ENCODE measurements at regions not wholly inside any gene's neighbourhood (a gene's known extent, or its start where the extent isn't known, plus 50 kb on each side); places are given as distances from the start of the nearest gene placed in this dataset.

DNA sequence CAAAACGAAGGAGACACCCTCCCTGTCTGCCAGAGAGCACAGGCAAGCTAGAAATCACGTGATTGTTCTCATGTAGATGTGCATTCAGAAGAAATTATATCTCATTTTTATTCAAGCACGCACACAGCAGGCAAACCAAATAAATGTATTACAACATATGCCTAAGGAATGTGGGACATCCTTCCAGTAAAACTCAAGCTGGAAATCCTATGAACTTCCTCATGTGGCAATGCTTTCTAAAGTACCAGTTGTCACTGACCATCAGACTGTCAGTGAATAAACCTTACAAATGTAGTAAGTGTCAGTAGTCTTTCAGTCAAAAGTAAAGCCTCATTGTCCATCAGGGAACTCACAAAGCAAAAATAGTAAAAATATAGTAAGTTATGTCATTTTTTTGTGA lies 350.1 kb upstream of the POM121L12 start:
- no peak for DNase-seq (ENCODE audit: low read depth, low spot score)
- no peak overlapping the region for H3K4me3 ChIP-seq (ENCODE audit: low read depth, low read length)
- ChIA-PET POLR2A (no interaction called here), CTCF (no interaction called here)
- TF ChIP-seq, protein P1, sequence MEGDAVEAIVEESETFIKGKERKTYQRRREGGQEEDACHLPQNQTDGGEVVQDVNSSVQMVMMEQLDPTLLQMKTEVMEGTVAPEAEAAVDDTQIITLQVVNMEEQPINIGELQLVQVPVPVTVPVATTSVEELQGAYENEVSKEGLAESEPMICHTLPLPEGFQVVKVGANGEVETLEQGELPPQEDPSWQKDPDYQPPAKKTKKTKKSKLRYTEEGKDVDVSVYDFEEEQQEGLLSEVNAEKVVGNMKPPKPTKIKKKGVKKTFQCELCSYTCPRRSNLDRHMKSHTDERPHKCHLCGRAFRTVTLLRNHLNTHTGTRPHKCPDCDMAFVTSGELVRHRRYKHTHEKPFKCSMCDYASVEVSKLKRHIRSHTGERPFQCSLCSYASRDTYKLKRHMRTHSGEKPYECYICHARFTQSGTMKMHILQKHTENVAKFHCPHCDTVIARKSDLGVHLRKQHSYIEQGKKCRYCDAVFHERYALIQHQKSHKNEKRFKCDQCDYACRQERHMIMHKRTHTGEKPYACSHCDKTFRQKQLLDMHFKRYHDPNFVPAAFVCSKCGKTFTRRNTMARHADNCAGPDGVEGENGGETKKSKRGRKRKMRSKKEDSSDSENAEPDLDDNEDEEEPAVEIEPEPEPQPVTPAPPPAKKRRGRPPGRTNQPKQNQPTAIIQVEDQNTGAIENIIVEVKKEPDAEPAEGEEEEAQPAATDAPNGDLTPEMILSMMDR (IDR thresholded peaks at IDR 0.05; ENCODE audit: insufficient read depth, low read length, missing control alignments): no peak

DNA sequence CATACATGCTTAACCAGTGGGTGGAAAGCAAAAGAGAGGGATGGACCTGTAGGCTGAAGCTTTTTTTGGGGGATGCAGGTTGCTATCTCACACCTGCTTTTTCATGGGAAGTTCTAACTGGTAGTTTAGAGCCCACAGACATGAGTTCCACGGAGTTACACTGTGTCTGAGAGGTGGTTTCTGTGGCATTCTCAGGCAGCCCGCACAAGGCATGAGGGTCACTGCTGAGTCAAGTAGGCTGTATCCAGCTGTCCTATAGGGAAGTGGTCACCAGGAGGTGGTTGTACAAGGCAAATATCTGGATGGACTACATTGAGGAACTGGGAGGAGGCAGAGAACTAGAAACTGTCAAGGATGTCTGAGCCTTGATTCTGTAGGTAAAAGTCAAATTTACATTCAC lies 351.0 kb upstream of the POM121L12 start:
- no peak for DNase-seq (ENCODE audit: low read depth, low spot score)
- H3K4me3 ChIP-seq (ENCODE audit: low read depth, low read length): no peak overlapping the region
- ChIA-PET CTCF (no interaction called here), POLR2A (no interaction called here)
- TF ChIP-seq, protein P1 (IDR thresholded peaks at IDR 0.05; ENCODE audit: insufficient read depth, low read length, missing control alignments): no peak

DNA sequence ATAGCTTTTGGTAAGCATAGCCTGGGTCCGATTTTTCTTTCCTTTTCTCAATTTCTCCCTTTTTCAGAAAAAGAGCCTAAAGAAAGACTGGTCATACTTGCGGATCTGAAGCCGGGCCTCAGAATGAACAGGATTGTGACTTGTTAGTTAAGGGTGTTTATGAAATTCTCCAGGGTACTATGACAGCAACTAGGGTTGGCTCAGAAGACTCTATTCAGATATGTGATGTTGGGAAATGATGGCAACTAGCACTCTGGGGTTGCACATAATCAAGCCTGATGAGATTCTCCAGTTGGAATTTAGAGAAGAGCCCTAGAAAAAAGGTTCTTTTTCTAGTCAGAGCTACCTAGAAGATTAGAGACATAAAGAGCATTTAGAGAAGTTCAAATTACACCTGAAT lies 352.4 kb upstream of the POM121L12 start:
- DNase-seq (ENCODE audit: low read depth, low spot score): no peak
- ChIA-PET CTCF (no interaction called here), POLR2A (no interaction called here)
- H3K4me3 ChIP-seq (ENCODE audit: low read depth, low read length): no peak overlapping the region
- TF ChIP-seq, protein P1 (IDR thresholded peaks at IDR 0.05; ENCODE audit: insufficient read depth, low read length, missing control alignments): no peak

DNA sequence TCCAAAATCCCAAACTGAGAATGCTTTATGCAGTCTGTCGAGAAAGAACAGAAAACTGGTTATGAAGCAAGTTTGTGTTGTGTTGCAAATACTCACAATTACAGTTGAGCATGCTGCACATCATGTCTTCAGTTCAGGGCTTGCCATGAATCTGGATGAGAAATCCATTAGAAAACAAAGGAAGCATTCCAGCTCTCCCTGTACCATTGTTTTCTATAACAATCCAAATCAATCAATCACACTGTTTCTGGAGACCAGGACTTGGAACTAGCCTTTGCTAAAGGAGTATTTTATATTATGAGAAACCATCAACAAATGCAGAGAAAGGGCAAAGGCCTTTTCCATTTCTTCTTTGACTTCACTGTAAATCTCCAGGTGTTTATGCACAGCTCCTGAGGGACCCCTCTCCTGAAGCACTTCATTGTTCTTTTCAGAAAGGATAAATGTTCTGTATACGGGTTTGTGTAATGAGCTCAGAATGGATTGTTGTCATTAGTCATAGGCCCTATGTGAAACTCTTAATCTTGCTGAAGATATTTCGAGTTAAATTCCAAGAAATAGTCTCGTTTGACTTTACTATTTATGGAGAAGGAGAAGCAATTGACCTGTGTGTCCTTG lies 364.7 kb upstream of the POM121L12 start:
- ChIA-PET POLR2A (no interaction called here), CTCF (no interaction called here)
- TF ChIP-seq, protein P1 (IDR thresholded peaks at IDR 0.05; ENCODE audit: insufficient read depth, low read length, missing control alignments): no peak

DNA sequence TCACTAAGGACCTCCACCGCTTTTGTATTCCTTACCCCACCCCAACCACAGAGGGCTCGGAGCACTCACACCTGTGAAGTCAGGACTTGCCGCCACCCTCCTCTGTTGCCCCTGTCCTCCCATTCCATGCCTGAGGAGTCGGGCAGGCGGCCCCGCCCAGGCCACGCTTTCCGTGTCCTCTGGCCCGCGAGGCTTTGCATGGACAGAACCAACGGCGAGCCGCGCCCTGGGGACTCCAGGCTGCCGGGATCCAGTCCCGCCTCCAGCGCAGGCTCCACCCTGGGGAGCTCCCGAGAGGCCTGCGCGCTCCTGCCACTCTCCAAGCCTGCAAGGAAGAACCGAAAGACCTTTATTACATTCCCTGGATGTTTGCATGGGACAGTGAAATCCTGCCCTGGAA lies 366.4 kb upstream of the POM121L12 start:
- DNase-seq (ENCODE audit: low read depth, low spot score): no peak
- ChIA-PET CTCF (no interaction called here), POLR2A (no interaction called here)
- TF ChIP-seq, protein P1 (IDR thresholded peaks at IDR 0.05; ENCODE audit: insufficient read depth, low read length, missing control alignments): no peak
- H3K4me3 ChIP-seq (ENCODE audit: low read depth, low read length): no peak overlapping the region

More for the DNA sequence above, 364.7 kb upstream of the POM121L12 start:
- DNase-seq (ENCODE audit: low read depth, low spot score): no peak
- H3K4me3 ChIP-seq (ENCODE audit: low read depth, low read length): no peak overlapping the region

DNA sequence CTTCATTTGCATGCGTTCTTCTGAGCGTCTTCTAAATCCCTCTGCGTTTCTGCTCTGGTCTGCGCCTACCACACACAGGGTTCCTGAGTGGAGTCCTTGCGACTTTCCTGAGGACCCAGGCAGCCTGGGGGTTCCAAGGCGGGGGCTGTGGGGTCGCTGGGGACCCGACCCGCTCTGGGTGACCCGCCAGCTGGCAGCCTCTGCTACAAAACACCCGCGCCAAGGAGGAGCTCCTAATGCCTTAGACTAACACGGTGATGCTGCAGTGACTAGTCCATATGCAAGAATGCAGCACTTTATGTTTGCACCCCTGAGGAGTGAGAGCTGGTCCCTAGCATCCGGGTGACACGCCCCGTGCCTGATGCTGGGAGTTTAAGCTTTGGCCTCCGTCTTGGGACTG lies 367.0 kb upstream of the POM121L12 start:
- no peak for DNase-seq (ENCODE audit: low read depth, low spot score)
- TF ChIP-seq, protein P1 (IDR thresholded peaks at IDR 0.05; ENCODE audit: insufficient read depth, low read length, missing control alignments): no peak
- H3K4me3 ChIP-seq (ENCODE audit: low read depth, low read length): no peak overlapping the region
- ChIA-PET POLR2A (no interaction called here), CTCF (no interaction called here)
